ENCODE measurements at regions not wholly inside any gene's neighbourhood (a gene's known extent, or its start where the extent isn't known, plus 50 kb on each side); places are given as distances from the start of the nearest gene placed in this dataset.

GRCh38 chr3:102179326-102180177 lies 255.3 kb upstream of the ZPLD1 start:
- peak; percentile 43 for DNase-seq (ENCODE audit: low read depth)
- Histone ChIP-seq H3K4me1 (ENCODE audit: control insufficient read depth, insufficient read depth, low read length) (peaks cover 35% of the 10 kb centered on the region), H3K27me3 (replicated peaks; ENCODE audit: control insufficient read depth, insufficient read depth, low read length) (no peaks in the 10 kb centered on the region), H3K9me3 (ENCODE audit: control insufficient read depth, low read length) (no peaks in the 10 kb centered on the region), H3K9ac (ENCODE audit: low read length) (peak overlapping the region; percentile 84), H3K36me3 (ENCODE audit: control insufficient read depth, insufficient read depth, low read length, severe bottlenecking) (no peaks in the 10 kb centered on the region), H3K4me3 (ENCODE audit: low read length) (peak overlapping the region; percentile 66)

- Histone ChIP-seq H3K36me3 (ENCODE audit: control insufficient read depth, insufficient read depth, low read length, severe bottlenecking) (no peaks in the 10 kb centered on the region), H3K9ac (ENCODE audit: low read length) (peak overlapping the region; percentile 84), H3K9me3 (ENCODE audit: control insufficient read depth, low read length) (no peaks in the 10 kb centered on the region), H3K4me1 (ENCODE audit: control insufficient read depth, insufficient read depth, low read length) (peaks cover 35% of the 10 kb centered on the region), H3K4me3 (ENCODE audit: low read length) (peak overlapping the region; percentile 66), H3K27me3 (replicated peaks; ENCODE audit: control insufficient read depth, insufficient read depth, low read length) (no peaks in the 10 kb centered on the region)
- peak; percentile 91 for DNase-seq (ENCODE audit: low read depth)
These were observed 254.4 kb upstream of the ZPLD1 start for GRCh38 chr3:102180280-102180931.

DNA sequence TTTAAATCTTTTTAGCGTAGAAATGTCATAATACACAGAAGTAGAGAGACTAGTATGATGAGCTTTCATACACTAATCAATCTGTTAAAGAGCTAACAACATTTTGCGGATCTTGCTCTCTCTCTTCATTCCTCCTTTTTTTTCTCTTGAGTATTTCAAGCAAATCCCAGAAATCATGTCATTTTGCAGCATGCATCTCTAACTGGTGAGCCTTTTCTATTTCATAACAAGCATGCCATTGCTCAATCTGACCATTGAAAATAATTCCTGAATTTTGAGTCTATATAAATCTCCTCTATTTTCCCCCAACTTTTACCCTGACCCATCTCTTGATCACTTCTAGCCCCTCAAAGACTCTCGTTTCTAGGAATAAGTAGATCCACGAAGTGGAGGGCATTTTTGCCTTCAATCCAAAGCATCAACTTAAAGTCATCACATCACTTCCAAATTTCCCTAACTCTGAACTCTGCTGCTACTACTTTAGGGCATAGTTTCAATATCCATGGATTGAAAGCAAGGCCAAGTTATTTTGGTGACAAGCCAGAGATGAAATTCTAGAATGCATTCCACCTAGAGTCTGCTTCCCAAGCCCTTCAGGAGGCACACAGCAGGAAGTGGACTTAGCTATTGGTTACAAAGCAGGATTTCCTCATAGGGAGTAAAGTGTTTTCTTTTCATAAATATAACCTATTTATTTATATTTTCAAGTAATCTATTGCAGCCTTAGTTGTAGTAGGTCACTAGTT lies 253.5 kb upstream of the ZPLD1 start:
- Histone ChIP-seq H3K9ac (ENCODE audit: low read length) (peak overlapping the region; percentile 84), H3K36me3 (ENCODE audit: control insufficient read depth, insufficient read depth, low read length, severe bottlenecking) (no peaks in the 10 kb centered on the region), H3K4me1 (ENCODE audit: control insufficient read depth, insufficient read depth, low read length) (peaks cover 35% of the 10 kb centered on the region), H3K4me3 (ENCODE audit: low read length) (peak overlapping the region; percentile 66), H3K27me3 (replicated peaks; ENCODE audit: control insufficient read depth, insufficient read depth, low read length) (no peaks in the 10 kb centered on the region), H3K9me3 (ENCODE audit: control insufficient read depth, low read length) (no peaks in the 10 kb centered on the region)
- peak; percentile 86 for DNase-seq (ENCODE audit: low read depth)

GRCh38 chr3:102182162-102182561 lies 252.7 kb upstream of the ZPLD1 start:
- Histone ChIP-seq H3K36me3 (ENCODE audit: control insufficient read depth, insufficient read depth, low read length, severe bottlenecking) (no peaks in the 10 kb centered on the region), H3K9ac (ENCODE audit: low read length) (peak overlapping the region; percentile 84), H3K9me3 (ENCODE audit: control insufficient read depth, low read length) (no peaks in the 10 kb centered on the region), H3K27me3 (replicated peaks; ENCODE audit: control insufficient read depth, insufficient read depth, low read length) (no peaks in the 10 kb centered on the region), H3K4me1 (ENCODE audit: control insufficient read depth, insufficient read depth, low read length) (peaks cover 35% of the 10 kb centered on the region), H3K4me3 (ENCODE audit: low read length) (peak overlapping the region; percentile 66)
- DNase-seq (ENCODE audit: low read depth) = peak; percentile 7

- H3K4me1 ChIP-seq (ENCODE audit: control insufficient read depth, insufficient read depth, low read length) = peaks cover 35% of the 10 kb centered on the region
- H3K4me3 ChIP-seq (ENCODE audit: low read length) = no peak overlapping the region
- H3K9ac ChIP-seq (ENCODE audit: low read length) = no peak overlapping the region
- no peaks in the 10 kb centered on the region for H3K9me3 ChIP-seq (ENCODE audit: control insufficient read depth, low read length)
- H3K36me3 ChIP-seq (ENCODE audit: control insufficient read depth, insufficient read depth, low read length, severe bottlenecking) = no peaks in the 10 kb centered on the region
- no peaks in the 10 kb centered on the region for H3K27me3 ChIP-seq (replicated peaks; ENCODE audit: control insufficient read depth, insufficient read depth, low read length)
- no peak for DNase-seq (ENCODE audit: low read depth)
These were observed 251.6 kb upstream of the ZPLD1 start for GRCh38 chr3:102183186-102183585.

DNA sequence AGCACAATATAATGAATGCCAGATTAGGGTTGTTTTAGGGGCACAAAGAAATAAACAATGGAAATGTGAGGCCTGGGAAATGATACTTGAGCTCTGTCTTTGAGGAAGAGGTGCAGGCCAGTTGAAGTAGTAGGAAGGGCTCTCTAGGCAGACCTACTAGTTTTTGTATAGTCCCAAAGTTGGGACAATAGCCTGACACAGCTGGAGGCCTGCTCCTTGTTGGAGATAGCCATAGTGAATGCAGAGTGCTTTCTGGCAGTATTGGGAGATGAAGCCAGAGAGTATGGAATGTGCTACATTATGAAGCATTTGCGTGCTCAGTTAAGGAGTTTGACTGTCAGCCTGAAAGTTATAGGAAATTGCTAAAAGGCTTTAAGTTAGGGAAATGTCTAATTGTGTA lies 251.2 kb upstream of the ZPLD1 start:
- H3K9me3 ChIP-seq (ENCODE audit: control insufficient read depth, low read length) = no peaks in the 10 kb centered on the region
- DNase-seq (ENCODE audit: low read depth) = no peak
- no peak overlapping the region for H3K4me3 ChIP-seq (ENCODE audit: low read length)
- H3K9ac ChIP-seq (ENCODE audit: low read length) = no peak overlapping the region
- H3K36me3 ChIP-seq (ENCODE audit: control insufficient read depth, insufficient read depth, low read length, severe bottlenecking) = no peaks in the 10 kb centered on the region
- H3K27me3 ChIP-seq (replicated peaks; ENCODE audit: control insufficient read depth, insufficient read depth, low read length) = no peaks in the 10 kb centered on the region
- peaks cover 35% of the 10 kb centered on the region for H3K4me1 ChIP-seq (ENCODE audit: control insufficient read depth, insufficient read depth, low read length)

DNA sequence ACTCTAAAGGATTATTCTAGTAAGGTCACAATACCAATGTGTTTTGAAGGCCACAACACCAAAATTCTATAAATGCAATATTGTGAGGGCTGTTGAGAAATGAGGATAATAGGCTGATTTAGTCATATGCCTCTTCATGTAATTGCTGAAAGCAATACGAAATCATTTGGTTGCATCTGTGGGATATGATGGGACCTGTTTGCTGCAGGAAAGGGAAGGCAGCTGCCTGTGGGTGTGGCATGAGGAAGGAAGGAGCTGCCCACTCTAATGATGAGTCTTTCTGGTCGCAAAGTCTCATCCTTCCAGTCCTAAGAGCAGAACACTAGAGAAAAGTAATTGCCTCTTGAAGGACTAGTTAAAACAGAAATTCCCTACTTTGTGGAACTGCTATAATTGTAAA lies 245.3 kb upstream of the ZPLD1 start:
- H3K9ac ChIP-seq (ENCODE audit: low read length) = no peak overlapping the region
- no peak for DNase-seq (ENCODE audit: low read depth)
- no peaks in the 10 kb centered on the region for H3K27me3 ChIP-seq (replicated peaks; ENCODE audit: control insufficient read depth, insufficient read depth, low read length)
- H3K4me1 ChIP-seq (ENCODE audit: control insufficient read depth, insufficient read depth, low read length) = no peaks in the 10 kb centered on the region
- no peak overlapping the region for H3K4me3 ChIP-seq (ENCODE audit: low read length)
- no peaks in the 10 kb centered on the region for H3K9me3 ChIP-seq (ENCODE audit: control insufficient read depth, low read length)
- H3K36me3 ChIP-seq (ENCODE audit: control insufficient read depth, insufficient read depth, low read length, severe bottlenecking) = no peaks in the 10 kb centered on the region

DNA sequence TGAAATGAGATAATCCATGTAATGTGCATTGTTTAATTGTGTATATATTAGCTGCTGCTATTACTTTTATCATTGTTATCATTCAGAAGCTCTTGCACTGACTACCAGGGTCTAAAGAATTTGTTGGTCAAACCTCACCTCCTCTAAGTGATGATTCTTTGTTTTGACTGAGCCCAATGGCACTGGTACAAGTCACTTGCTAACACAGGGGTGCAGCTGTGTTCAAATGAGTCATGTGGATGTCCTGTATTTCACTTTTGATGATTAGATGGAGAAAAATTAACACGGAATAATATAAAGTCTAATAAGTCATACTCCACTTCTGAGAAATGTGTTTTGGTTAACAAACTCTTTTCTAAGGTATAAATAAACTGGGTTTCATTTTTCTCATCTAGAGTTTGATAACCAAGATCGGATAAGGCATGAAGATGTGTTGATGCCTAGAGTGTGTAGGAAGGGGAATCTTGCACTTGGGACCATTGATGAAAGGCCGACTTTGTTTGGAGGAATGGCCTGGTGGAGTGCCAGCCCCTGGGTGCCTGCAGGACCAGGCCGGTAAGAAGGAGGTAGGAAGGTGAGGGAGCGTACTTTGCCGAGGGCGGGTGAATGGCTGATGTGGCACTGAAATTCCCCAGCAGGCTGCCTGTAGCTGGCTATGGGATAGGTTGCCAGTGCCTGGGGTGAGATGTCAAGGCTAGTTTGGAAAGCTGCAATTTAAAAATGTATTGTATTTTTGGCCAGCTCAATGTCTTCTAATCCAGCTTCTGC lies 244.7 kb upstream of the ZPLD1 start:
- no peak overlapping the region for H3K4me3 ChIP-seq (ENCODE audit: low read length)
- no peaks in the 10 kb centered on the region for H3K4me1 ChIP-seq (ENCODE audit: control insufficient read depth, insufficient read depth, low read length)
- H3K9me3 ChIP-seq (ENCODE audit: control insufficient read depth, low read length) = no peaks in the 10 kb centered on the region
- no peak overlapping the region for H3K9ac ChIP-seq (ENCODE audit: low read length)
- no peaks in the 10 kb centered on the region for H3K27me3 ChIP-seq (replicated peaks; ENCODE audit: control insufficient read depth, insufficient read depth, low read length)
- DNase-seq (ENCODE audit: low read depth) = no peak
- no peaks in the 10 kb centered on the region for H3K36me3 ChIP-seq (ENCODE audit: control insufficient read depth, insufficient read depth, low read length, severe bottlenecking)

DNA sequence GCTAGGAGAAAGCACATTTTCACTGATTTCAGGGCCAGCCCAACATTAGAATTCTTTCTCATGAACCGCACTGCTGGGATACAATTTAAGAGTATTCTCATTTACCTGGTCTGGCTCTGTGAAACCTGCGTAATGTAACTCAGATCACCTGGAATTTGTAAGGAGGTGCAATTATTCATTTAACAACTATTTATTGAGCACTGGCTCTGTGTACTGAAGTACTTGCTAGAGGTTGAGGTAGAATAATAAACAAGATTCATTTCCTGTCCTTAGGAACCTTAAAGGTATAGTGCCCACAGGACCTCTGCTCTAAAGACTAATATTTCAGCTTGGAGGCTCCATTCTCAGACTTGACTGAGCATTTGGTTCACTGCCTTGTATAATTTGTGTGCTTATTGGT lies 242.2 kb upstream of the ZPLD1 start:
- Histone ChIP-seq H3K4me1 (ENCODE audit: control insufficient read depth, insufficient read depth, low read length) (no peaks in the 10 kb centered on the region), H3K36me3 (ENCODE audit: control insufficient read depth, insufficient read depth, low read length, severe bottlenecking) (no peaks in the 10 kb centered on the region), H3K9ac (ENCODE audit: low read length) (no peak overlapping the region), H3K4me3 (ENCODE audit: low read length) (no peak overlapping the region), H3K27me3 (replicated peaks; ENCODE audit: control insufficient read depth, insufficient read depth, low read length) (no peaks in the 10 kb centered on the region), H3K9me3 (ENCODE audit: control insufficient read depth, low read length) (no peaks in the 10 kb centered on the region)
- DNase-seq (ENCODE audit: low read depth) = no peak

DNA sequence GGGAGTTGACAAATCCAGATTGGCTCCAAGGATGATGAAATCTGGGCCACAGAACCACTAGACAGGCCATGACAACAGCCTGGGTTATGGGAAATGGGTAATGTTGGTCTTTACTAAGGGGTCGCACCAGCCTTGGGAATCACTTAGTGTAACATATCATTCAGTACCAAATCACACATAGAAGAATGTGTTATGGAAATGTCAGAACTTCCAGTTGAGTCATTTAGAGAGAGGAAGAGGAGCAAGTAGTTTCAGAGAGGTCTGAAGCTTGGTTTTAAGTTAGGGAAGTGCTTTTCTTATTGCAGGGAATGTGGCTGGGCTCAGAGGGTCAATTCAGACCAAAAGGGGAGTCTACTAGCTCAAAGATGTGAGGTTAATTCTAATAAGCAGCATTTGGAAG lies 241.6 kb upstream of the ZPLD1 start:
- Histone ChIP-seq H3K9me3 (ENCODE audit: control insufficient read depth, low read length) (no peaks in the 10 kb centered on the region), H3K27me3 (replicated peaks; ENCODE audit: control insufficient read depth, insufficient read depth, low read length) (no peaks in the 10 kb centered on the region), H3K36me3 (ENCODE audit: control insufficient read depth, insufficient read depth, low read length, severe bottlenecking) (no peaks in the 10 kb centered on the region), H3K9ac (ENCODE audit: low read length) (no peak overlapping the region), H3K4me3 (ENCODE audit: low read length) (no peak overlapping the region), H3K4me1 (ENCODE audit: control insufficient read depth, insufficient read depth, low read length) (no peaks in the 10 kb centered on the region)
- DNase-seq (ENCODE audit: low read depth) = no peak

GRCh38 chr3:102194001-102194400 lies 240.8 kb upstream of the ZPLD1 start:
- no peak for DNase-seq (ENCODE audit: low read depth)
- Histone ChIP-seq H3K9me3 (ENCODE audit: control insufficient read depth, low read length) (no peaks in the 10 kb centered on the region), H3K4me1 (ENCODE audit: control insufficient read depth, insufficient read depth, low read length) (no peaks in the 10 kb centered on the region), H3K4me3 (ENCODE audit: low read length) (no peak overlapping the region), H3K36me3 (ENCODE audit: control insufficient read depth, insufficient read depth, low read length, severe bottlenecking) (no peaks in the 10 kb centered on the region), H3K27me3 (replicated peaks; ENCODE audit: control insufficient read depth, insufficient read depth, low read length) (no peaks in the 10 kb centered on the region), H3K9ac (ENCODE audit: low read length) (no peak overlapping the region)

Data from adipocyte (in vitro differentiated cells).